ENCODE measurements at regions not wholly inside any gene's neighbourhood (a gene's known extent, or its start where the extent isn't known, plus 50 kb on each side); places are given as distances from the start of the nearest gene placed in this dataset.

- H3K4me3 ChIP-seq (ENCODE audit: low read depth, low read length, poor library complexity, severe bottlenecking): no peak overlapping the region
- TF ChIP-seq CTCF (IDR thresholded peaks at IDR 0.05; ENCODE audit: low read length): no peak
- no peak overlapping the region for H3K27ac ChIP-seq (ENCODE audit: low read depth, low read length, poor library complexity, severe bottlenecking)
- H3K9me2 ChIP-seq (ENCODE audit: low read depth, low read length): no peaks in the 10 kb centered on the region
- H3K27me3 ChIP-seq (ENCODE audit: insufficient read depth, low read length): no peaks in the 10 kb centered on the region
- no peaks in the 10 kb centered on the region for H3F3A ChIP-seq (ENCODE audit: insufficient read depth, low read length)
- H3K9me3 ChIP-seq (ENCODE audit: low read length): no peaks in the 10 kb centered on the region
- H2AFZ ChIP-seq (ENCODE audit: low read length): no peak overlapping the region
- H3K79me2 ChIP-seq (ENCODE audit: insufficient read depth, low read length): no peaks in the 10 kb centered on the region
- no peaks in the 10 kb centered on the region for H3K4me1 ChIP-seq (ENCODE audit: insufficient read depth, low read length, severe bottlenecking)
- no peaks in the 10 kb centered on the region for H4K20me1 ChIP-seq (ENCODE audit: insufficient read depth, low read length)
- H3K4me2 ChIP-seq (ENCODE audit: low read length): no peak overlapping the region
- H3K9ac ChIP-seq (ENCODE audit: low read length): no peak overlapping the region
- H3K36me3 ChIP-seq (ENCODE audit: insufficient read depth, low read length): no peaks in the 10 kb centered on the region
These were observed 81.1 kb upstream of the NEO1 start for GRCh38 chr15:72970933-72971760.

GRCh38 chr15:72968531-72968922 is 83.7 kb upstream of the NEO1 start:
- Histone ChIP-seq H3K79me2 (ENCODE audit: insufficient read depth, low read length) (no peaks in the 10 kb centered on the region), H2AFZ (ENCODE audit: low read length) (no peak overlapping the region), H3K4me3 (ENCODE audit: low read depth, low read length, poor library complexity, severe bottlenecking) (no peak overlapping the region), H3K4me1 (ENCODE audit: insufficient read depth, low read length, severe bottlenecking) (no peaks in the 10 kb centered on the region), H3K36me3 (ENCODE audit: insufficient read depth, low read length) (no peaks in the 10 kb centered on the region), H3K4me2 (ENCODE audit: low read length) (no peak overlapping the region), H3K9ac (ENCODE audit: low read length) (no peak overlapping the region), H3K9me3 (ENCODE audit: low read length) (no peaks in the 10 kb centered on the region), H3K27me3 (ENCODE audit: insufficient read depth, low read length) (no peaks in the 10 kb centered on the region), H4K20me1 (ENCODE audit: insufficient read depth, low read length) (no peaks in the 10 kb centered on the region), H3K27ac (ENCODE audit: low read depth, low read length, poor library complexity, severe bottlenecking) (no peak overlapping the region), H3F3A (ENCODE audit: insufficient read depth, low read length) (no peaks in the 10 kb centered on the region), H3K9me2 (ENCODE audit: low read depth, low read length) (no peaks in the 10 kb centered on the region)
- no peak for TF ChIP-seq CTCF (IDR thresholded peaks at IDR 0.05; ENCODE audit: low read length)
- TF ChIP-seq EZH2 (IDR thresholded peaks at IDR 0.05; ENCODE audit: borderline replicate concordance, low read length): no peak

DNA sequence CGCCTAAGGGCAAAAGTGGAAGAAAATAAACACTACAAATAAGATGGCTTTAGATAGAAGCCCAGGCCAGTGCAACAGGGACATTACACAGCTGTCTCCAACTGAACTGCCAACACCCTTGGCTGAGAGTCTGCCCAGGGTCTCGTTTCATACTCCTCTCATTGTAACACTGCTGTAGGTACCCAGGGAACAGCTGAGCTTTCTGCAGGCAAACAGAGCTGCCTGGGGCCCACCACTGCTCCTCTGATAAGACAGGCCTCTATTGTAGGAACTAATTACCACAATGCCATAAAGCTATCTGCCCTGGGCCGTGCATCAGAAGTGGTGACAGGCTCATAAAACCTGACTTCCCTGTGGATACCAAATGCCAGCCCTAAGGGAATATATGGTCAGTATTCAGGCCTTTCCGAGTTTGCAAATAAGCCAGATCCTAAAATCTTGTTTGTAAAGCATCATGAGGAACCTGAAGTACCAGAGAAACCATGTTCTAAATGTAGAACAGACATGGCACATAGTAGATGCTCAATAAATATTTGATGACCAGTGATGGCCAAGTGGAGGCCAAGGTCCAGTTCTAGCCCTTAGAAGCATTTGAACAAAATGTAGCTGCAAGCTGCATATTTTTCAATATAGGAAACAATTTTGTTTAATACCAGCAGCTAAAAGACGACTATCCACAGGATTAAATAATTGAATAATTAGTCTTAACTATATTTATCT is 84.3 kb upstream of the NEO1 start:
- Histone ChIP-seq H3K9ac (ENCODE audit: low read length) (no peak overlapping the region), H3K36me3 (ENCODE audit: insufficient read depth, low read length) (no peaks in the 10 kb centered on the region), H3K79me2 (ENCODE audit: insufficient read depth, low read length) (no peaks in the 10 kb centered on the region), H3K4me1 (ENCODE audit: insufficient read depth, low read length, severe bottlenecking) (no peaks in the 10 kb centered on the region), H3F3A (ENCODE audit: insufficient read depth, low read length) (no peaks in the 10 kb centered on the region), H3K4me3 (ENCODE audit: low read depth, low read length, poor library complexity, severe bottlenecking) (no peak overlapping the region), H3K4me2 (ENCODE audit: low read length) (no peak overlapping the region), H3K9me3 (ENCODE audit: low read length) (no peaks in the 10 kb centered on the region), H3K27ac (ENCODE audit: low read depth, low read length, poor library complexity, severe bottlenecking) (no peak overlapping the region), H2AFZ (ENCODE audit: low read length) (no peak overlapping the region), H3K9me2 (ENCODE audit: low read depth, low read length) (no peaks in the 10 kb centered on the region), H4K20me1 (ENCODE audit: insufficient read depth, low read length) (no peaks in the 10 kb centered on the region), H3K27me3 (ENCODE audit: insufficient read depth, low read length) (no peaks in the 10 kb centered on the region)
- TF ChIP-seq EZH2 (IDR thresholded peaks at IDR 0.05; ENCODE audit: borderline replicate concordance, low read length) (no peak), CTCF (IDR thresholded peaks at IDR 0.05; ENCODE audit: low read length) (no peak)

Measured in OCI-LY1 (cell line).